ENCODE measurements at regions not wholly inside any gene's neighbourhood (a gene's known extent, or its start where the extent isn't known, plus 50 kb on each side); places are given as distances from the start of the nearest gene placed in this dataset.

DNA sequence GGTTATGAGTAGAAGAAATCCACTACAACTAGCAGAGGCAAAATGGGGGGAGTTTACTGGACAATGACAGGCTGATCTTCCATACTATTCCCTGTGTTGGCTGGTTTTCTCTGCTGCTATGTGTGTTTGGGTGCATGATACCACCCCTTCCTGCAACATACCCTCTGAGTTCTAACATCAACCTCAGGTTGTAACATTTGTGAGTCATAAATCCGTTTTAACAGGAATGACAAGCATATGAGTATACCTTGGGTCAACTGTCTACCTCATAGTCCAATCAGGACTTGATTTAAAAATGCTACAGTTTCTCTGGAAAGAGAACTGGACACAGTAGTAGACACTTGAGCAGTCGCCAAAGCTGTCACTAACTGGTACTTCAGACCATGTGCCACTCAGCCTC lies 422.9 kb downstream of the KCTD12 start:
- TF ChIP-seq CTCF (conservative IDR thresholded peaks at IDR 0.05) (no peak), EZH2 (IDR thresholded peaks at IDR 0.05; ENCODE audit: low read depth) (no peak)
